ENCODE measurements at regions not wholly inside any gene's neighbourhood (a gene's known extent, or its start where the extent isn't known, plus 50 kb on each side); places are given as distances from the start of the nearest gene placed in this dataset.

- TF ChIP-seq NR2C2 (IDR thresholded peaks at IDR 0.05; ENCODE audit: borderline replicate concordance, control insufficient read depth, insufficient read length, low read depth) (no peak), SPI1 (IDR thresholded peaks at IDR 0.05; ENCODE audit: borderline replicate concordance, insufficient read depth, low read depth, low read length) (no peak)
Measured at GRCh38 chr5:152193391-152194107, 211.5 kb downstream of the NMUR2 start (continued).

GRCh38 chr5:152188251-152188650, 216.8 kb downstream of the NMUR2 start:
- no peaks in the 10 kb centered on the region for H4K20me1 ChIP-seq (ENCODE audit: control insufficient read depth, insufficient read depth)
- intact Hi-C loops (cut with micrococcal nuclease; ENCODE audit: unreplicated experiment) (no loop called here), in situ Hi-C loops (cut with MboI) (no loop called here)
- ChIA-PET CTCF (no interaction called here), RAD21 (ENCODE audit: unreplicated experiment) (no interaction called here), POLR2A (no interaction called here), SMC1A (ENCODE audit: uncharacterized antibody, unreplicated experiment) (no interaction called here)
- H2AFZ ChIP-seq (ENCODE audit: control insufficient read depth, low read depth, low read length), result no peak overlapping the region
- ATAC-seq (no peak), FAIRE-seq (no peak), DNase-seq (ENCODE audit: low read depth, low spot score) (no peak)
- H3K9me3 ChIP-seq (replicated peaks; ENCODE audit: control insufficient read depth, insufficient read depth, low read length), result no peaks in the 10 kb centered on the region
- H3K36me3 ChIP-seq (ENCODE audit: control insufficient read depth in 2 of 2, insufficient read depth in 2 of 2, low read length in 1 of 2), result no peaks in the 10 kb centered on the region
- no peak overlapping the region for H3K27ac ChIP-seq (ENCODE audit: control insufficient read depth, insufficient read depth)
- H3K4me2 ChIP-seq (ENCODE audit: control insufficient read depth, insufficient read depth), result no peak overlapping the region
- no peak overlapping the region for H3K4me3 ChIP-seq
- no peaks in the 10 kb centered on the region for H3K4me1 ChIP-seq (ENCODE audit: control insufficient read depth, insufficient read depth, low read length)
- no peak for TF ChIP-seq CBFB (IDR thresholded peaks at IDR 0.05; ENCODE audit: low read depth)
- TF ChIP-seq CTCF (IDR thresholded peaks at IDR 0.05 in 2 of 3, conservative IDR thresholded peaks at IDR 0.05 in 1 of 3; ENCODE audit: control insufficient read depth in 2 of 3, extremely low read depth in 1 of 3, insufficient read depth in 1 of 3, low read depth in 3 of 3, low read length in 3 of 3), result no peak
- TF ChIP-seq HDAC6 (IDR thresholded peaks at IDR 0.05; ENCODE audit: unreplicated experiment), result no peak
- TF ChIP-seq BMI1 (IDR thresholded peaks at IDR 0.05; ENCODE audit: borderline replicate concordance), result no peak
- no peak for TF ChIP-seq CREM (IDR thresholded peaks at IDR 0.05; ENCODE audit: low read depth)
- TF ChIP-seq MLLT1 (IDR thresholded peaks at IDR 0.05), result no peak
- TF ChIP-seq CBX3 (IDR thresholded peaks at IDR 0.05; ENCODE audit: borderline replicate concordance, low read depth), result no peak
- no peak for TF ChIP-seq PRDM15 (CRISPR knock-in tag; IDR thresholded peaks at IDR 0.05)
- no peak for TF ChIP-seq ZBTB11 (CRISPR knock-in tag; IDR thresholded peaks at IDR 0.05)
- no peaks in the 10 kb centered on the region for H3K27me3 ChIP-seq (replicated peaks in 1 of 2; ENCODE audit: control insufficient read depth in 2 of 2, insufficient read depth in 2 of 2, low read length in 1 of 2)
- no TSS peak for BruUV-seq (replicated peaks)
- no peak overlapping the region for H3K9ac ChIP-seq (ENCODE audit: control insufficient read depth, insufficient read depth, low read length)
- no peaks in the 10 kb centered on the region for H3K79me2 ChIP-seq (ENCODE audit: control insufficient read depth, insufficient read depth, low read length)
